ENCODE measurements at regions not wholly inside any gene's neighbourhood (a gene's known extent, or its start where the extent isn't known, plus 50 kb on each side); places are given as distances from the start of the nearest gene placed in this dataset.

- TF ChIP-seq ZNF225 (CRISPR knock-in tag; IDR thresholded peaks at IDR 0.05) (no peak), ZBTB3 (CRISPR knock-in tag; IDR thresholded peaks at IDR 0.05; ENCODE audit: borderline replicate concordance, low read depth) (no peak), ZNF597 (CRISPR knock-in tag; IDR thresholded peaks at IDR 0.05) (no peak), ETV6 (CRISPR knock-in tag; conservative IDR thresholded peaks at IDR 0.05) (no peak), JUND (CRISPR knock-in tag; IDR thresholded peaks at IDR 0.05) (no peak), TCF12 (IDR thresholded peaks at IDR 0.05) (no peak), TCF12 (CRISPR knock-in tag; IDR thresholded peaks at IDR 0.05) (no peak)
These were observed 225.3 kb upstream of the B3GAT1 start for GRCh38 chr11:134637091-134638015.
